DND-41 (cell line): ENCODE measurements at regions not wholly inside any gene's neighbourhood (a gene's known extent, or its start where the extent isn't known, plus 50 kb on each side); places are given as distances from the start of the nearest gene placed in this dataset.

Experiments used
- ATAC-seq: fragments of 200-7000 bp; cut with Tn5 transposase; 3 replicates; pipeline ENCODE4 v1.9.1; 2021; ENCODE audit warnings: low read depth; ENCODE audit not compliant: insufficient read depth
- DNase-seq: peaks from one replicate; pipeline ENCODE4 v3.0.0-alpha.2; 2020
- H2AFZ ChIP-seq: 2 replicates; pipeline ENCODE4 v1.6.0; 2012; ENCODE audit warnings: low read depth, low read length
- H3K27ac ChIP-seq: 2 replicates; pipeline ENCODE4 v1.5.1; 2012; ENCODE audit warnings: low read length, inconsistent platforms
- H3K27me3 ChIP-seq: fragments of 200-600 bp; sonication (generic); 2 replicates; pipeline ENCODE4 v1.6.0; 2012; ENCODE audit warnings: low read length, mild to moderate bottlenecking, inconsistent platforms; ENCODE audit not compliant: insufficient read depth, poor library complexity
- H3K36me3 ChIP-seq: 2 replicates; pipeline ENCODE4 v1.5.1; 2012; ENCODE audit warnings: low read length, inconsistent platforms; ENCODE audit not compliant: insufficient read depth
- H3K4me1 ChIP-seq: 2 replicates; pipeline ENCODE4 v1.5.1; 2012; ENCODE audit warnings: mild to moderate bottlenecking, low read length; ENCODE audit not compliant: insufficient read depth
- H3K4me2 ChIP-seq: 2 replicates; pipeline ENCODE4 v1.6.0; 2012; ENCODE audit warnings: mild to moderate bottlenecking, moderate library complexity, low read length, inconsistent platforms; ENCODE audit not compliant: insufficient read depth
- H3K4me3 ChIP-seq, 2 experiments: fragments of 200-600 bp in 1 of 2; shearing (Covaris generic) in 1 of 2; 2 replicates each; pipeline ENCODE4 v1.5.1; 2012 to 2016; ENCODE audit warnings: inconsistent platforms in 2 of 2, low read length in 2 of 2, mild to moderate bottlenecking in 2 of 2, low read depth in 1 of 2, moderate library complexity in 1 of 2
- H3K79me2 ChIP-seq: 2 replicates; pipeline ENCODE4 v1.6.0; 2012; ENCODE audit warnings: low read length, inconsistent platforms; ENCODE audit not compliant: insufficient read depth
- H3K9ac ChIP-seq: 2 replicates; pipeline ENCODE4 v1.6.0; 2012; ENCODE audit warnings: low read depth, mild to moderate bottlenecking, inconsistent platforms, low read length, moderate library complexity
- H3K9me3 ChIP-seq: 2 replicates; pipeline ENCODE4 v1.5.1; 2012; ENCODE audit warnings: low read length, moderate library complexity, mild to moderate bottlenecking, inconsistent platforms; ENCODE audit not compliant: insufficient read depth, severe bottlenecking
- H4K20me1 ChIP-seq: 2 replicates; pipeline ENCODE4 v1.6.0; 2012; ENCODE audit warnings: low read length; ENCODE audit not compliant: insufficient read depth
- CTCF ChIP-seq: IDR thresholded peaks from 2 replicates; pipeline ENCODE4 v1.5.1; 2012; ENCODE audit warnings: borderline replicate concordance, low read length, moderate library complexity, mild to moderate bottlenecking; ENCODE audit not compliant: poor library complexity, severe bottlenecking; ENCODE audit errors: extremely low read depth
- EZH2 ChIP-seq: IDR thresholded peaks from 3 replicates; pipeline ENCODE4 v1.6.1; 2012; ENCODE audit warnings: borderline replicate concordance, low read depth, mild to moderate bottlenecking, moderate library complexity, low read length, inconsistent platforms; ENCODE audit not compliant: severe bottlenecking

- Histone ChIP-seq H3K4me3 (no peak overlapping the region), H3K79me2 (no peaks in the 10 kb centered on the region), H3K4me1 (no peaks in the 10 kb centered on the region), H3K9ac (no peak overlapping the region), H4K20me1 (no peaks in the 10 kb centered on the region), H3K4me2 (no peak overlapping the region), H3K27ac (no peak overlapping the region), H3K27me3 (peaks cover 3% of the 10 kb centered on the region), H3K9me3 (no peaks in the 10 kb centered on the region), H2AFZ (no peak overlapping the region), H3K36me3 (no peaks in the 10 kb centered on the region)
- TF ChIP-seq EZH2, result no peak
- peak; percentile 91 for TF ChIP-seq CTCF
- ATAC-seq (peak; percentile 96), DNase-seq (peak; percentile 72)
These were observed 70.6 kb upstream of the STARD3NL start for GRCh38 chr7:38107486-38107893.

DNA sequence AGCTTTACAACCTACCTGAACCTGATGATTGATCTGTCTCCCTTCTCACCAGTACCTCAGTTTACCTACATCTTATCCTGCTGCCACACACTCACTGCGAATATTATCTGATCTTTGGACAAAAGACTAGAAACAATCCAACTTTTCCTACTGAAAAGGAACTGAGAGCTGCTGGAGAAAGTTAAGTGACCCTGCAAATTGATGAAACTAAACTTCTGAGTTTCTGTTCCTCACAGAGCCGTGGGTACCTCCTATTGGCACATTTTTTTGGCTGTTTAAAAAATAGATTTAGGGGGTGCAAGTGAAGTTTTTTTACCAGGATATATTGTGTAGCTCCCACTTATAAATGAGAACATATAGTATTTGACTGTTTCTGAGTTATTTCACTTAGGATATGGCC is 66.0 kb upstream of the STARD3NL start:
- Histone ChIP-seq H3K4me3 (no peak overlapping the region), H3K27ac (no peak overlapping the region)
- TF ChIP-seq EZH2 (no peak), CTCF (no peak)

DNA sequence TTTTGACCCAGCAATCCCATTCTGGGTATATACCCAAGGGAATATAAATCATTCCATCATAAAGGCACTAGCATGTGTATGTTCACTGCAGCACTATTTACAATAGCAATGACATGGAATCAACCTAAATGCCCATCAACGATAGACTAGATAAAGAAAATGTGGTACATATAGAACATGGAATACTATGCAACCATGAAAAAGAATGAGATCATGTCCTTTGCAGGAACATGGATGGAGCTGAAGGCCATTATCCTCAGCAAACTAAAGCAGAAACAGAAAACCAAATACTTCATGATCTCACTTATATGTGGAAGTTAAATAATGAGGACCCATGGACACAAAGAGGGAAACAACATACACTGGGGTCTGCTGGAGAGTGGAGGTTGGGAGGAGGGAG is 58.0 kb upstream of the STARD3NL start:
- no peak overlapping the region for H3K4me2 ChIP-seq
- ATAC-seq, result no peak
- no peak for DNase-seq

More for the DNA sequence above, 66.0 kb upstream of the STARD3NL start:
- H3K36me3 ChIP-seq, result no peaks in the 10 kb centered on the region
- H3K79me2 ChIP-seq, result no peaks in the 10 kb centered on the region
- H3K4me2 ChIP-seq, result no peak overlapping the region
- ATAC-seq (no peak), DNase-seq (no peak)
- H3K9me3 ChIP-seq, result no peaks in the 10 kb centered on the region
- no peak overlapping the region for H2AFZ ChIP-seq
- H3K27me3 ChIP-seq, result peaks cover 3% of the 10 kb centered on the region
- no peaks in the 10 kb centered on the region for H4K20me1 ChIP-seq
- no peaks in the 10 kb centered on the region for H3K4me1 ChIP-seq
- no peak overlapping the region for H3K9ac ChIP-seq

More for the DNA sequence above, 58.0 kb upstream of the STARD3NL start:
- H3K9me3 ChIP-seq, result no peaks in the 10 kb centered on the region
- H3K27ac ChIP-seq, result no peak overlapping the region
- no peak for TF ChIP-seq CTCF
- TF ChIP-seq EZH2, result no peak
- H3K27me3 ChIP-seq, result peaks cover 5% of the 10 kb centered on the region
- H3K4me3 ChIP-seq, result no peak overlapping the region
- no peaks in the 10 kb centered on the region for H3K4me1 ChIP-seq
- no peaks in the 10 kb centered on the region for H4K20me1 ChIP-seq
- H2AFZ ChIP-seq, result no peak overlapping the region
- no peak overlapping the region for H3K9ac ChIP-seq
- H3K36me3 ChIP-seq, result no peaks in the 10 kb centered on the region
- H3K79me2 ChIP-seq, result no peaks in the 10 kb centered on the region
